OCI-LY7 (cell line): ENCODE measurements at regions not wholly inside any gene's neighbourhood (a gene's known extent, or its start where the extent isn't known, plus 50 kb on each side); places are given as distances from the start of the nearest gene placed in this dataset.

ENCODE experiments used
- BruUV-seq: library from RNA; stranded (reverse); fragments of 400-500 nt; replicated peaks from 2 replicates; lab custom pipeline; 2021; lab: Mats Ljungman, UMichigan
- CTCF ChIA-PET: fragments of 300-600 bp; sonication (Branson Sonifier 250); formaldehyde crosslinking; loops from one replicate; lab custom pipeline; 2022; ENCODE audit warnings: antibody characterized with exemption; ENCODE audit not compliant: unreplicated experiment; lab: Charles Lee
- POLR2A ChIA-PET: fragments of 300-600 bp; sonication (Branson Sonifier 250); formaldehyde crosslinking; loops from one replicate; lab custom pipeline; 2022; ENCODE audit warnings: antibody characterized with exemption; lab: Charles Lee
- DNase-seq: peaks from one replicate; pipeline ENCODE4 v3.0.0-alpha.2; 2015; ENCODE audit warnings: low spot score
- H2AFZ ChIP-seq: fragments of 200-600 bp; sonication (generic), shearing (Covaris generic); 2 replicates; pipeline ENCODE4 v1.6.1; 2014; ENCODE audit warnings: mild to moderate bottlenecking, antibody characterized with exemption, low read length, moderate library complexity
- H3K27ac ChIP-seq: fragments of 200-600 bp; sonication (generic); 2 replicates; pipeline ENCODE4 v1.5.1; 2014; ENCODE audit warnings: mixed run types, low read depth, mild to moderate bottlenecking, moderate library complexity, low read length, inconsistent platforms; ENCODE audit not compliant: poor library complexity, severe bottlenecking
- H3K36me3 ChIP-seq: fragments of 200-600 bp; sonication (generic); 2 replicates; pipeline ENCODE4 v1.6.1; 2014; ENCODE audit warnings: mild to moderate bottlenecking, antibody characterized with exemption, low read length, moderate library complexity, mixed read lengths; ENCODE audit not compliant: insufficient read depth
- H3K4me1 ChIP-seq: fragments of 200-600 bp; sonication (generic); 2 replicates; pipeline ENCODE4 v1.5.1; 2014; ENCODE audit warnings: mild to moderate bottlenecking, low read length; ENCODE audit not compliant: insufficient read depth, poor library complexity, severe bottlenecking
- H3K4me2 ChIP-seq: fragments of 200-600 bp; sonication (generic); 2 replicates; pipeline ENCODE4 v1.6.1; 2014; ENCODE audit warnings: mild to moderate bottlenecking, low read length
- H3K4me3 ChIP-seq: fragments of 200-600 bp; sonication (generic); 2 replicates; pipeline ENCODE4 v1.5.1; 2014; ENCODE audit warnings: mild to moderate bottlenecking, low read depth, low read length; ENCODE audit not compliant: poor library complexity, severe bottlenecking
- H3K79me2 ChIP-seq: fragments of 200-600 bp; sonication (generic); 2 replicates; pipeline ENCODE4 v1.6.1; 2016; ENCODE audit warnings: low read depth, mild to moderate bottlenecking, low read length, moderate library complexity, mixed read lengths; ENCODE audit not compliant: insufficient read depth
- H3K9me2 ChIP-seq: fragments of 200-600 bp; sonication (generic); 2 replicates; pipeline ENCODE4 v1.6.1; 2016; ENCODE audit warnings: mild to moderate bottlenecking, low read length, mixed read lengths; ENCODE audit not compliant: insufficient read depth
- H3K9me3 ChIP-seq: fragments of 200-600 bp; sonication (generic); 2 replicates; pipeline ENCODE4 v1.6.1; 2014; ENCODE audit warnings: mild to moderate bottlenecking, mixed run types, low read length, mixed read lengths
- H4K20me1 ChIP-seq: fragments of 200-600 bp; sonication (generic); 2 replicates; pipeline ENCODE4 v1.6.1; 2014; ENCODE audit warnings: mild to moderate bottlenecking, antibody characterized with exemption, low read length, moderate library complexity, mixed read lengths; ENCODE audit not compliant: insufficient read depth
- CTCF ChIP-seq: fragments of 200-600 bp; sonication (generic); conservative IDR thresholded peaks from 2 replicates; pipeline ENCODE4 v1.5.1; 2014; ENCODE audit warnings: mild to moderate bottlenecking, antibody characterized with exemption, low read length, moderate library complexity, mixed read lengths
- EZH2phosphoT487 ChIP-seq: fragments of 200-600 bp; sonication (generic); IDR thresholded peaks from 2 replicates; pipeline ENCODE4 v1.6.1; 2018; ENCODE audit warnings: low read depth, borderline replicate concordance, mild to moderate bottlenecking, mixed run types, antibody characterized with exemption, low read length, moderate library complexity, mixed read lengths
- intact Hi-C: fragments of 100-400 bp; cut with micrococcal nuclease; formaldehyde crosslinking; loops from one replicate; pipeline ENCODE4 v1.10.0; 2022; ENCODE audit not compliant: unreplicated experiment

- H3K4me1 ChIP-seq = no peaks in the 10 kb centered on the region
- H4K20me1 ChIP-seq = no peaks in the 10 kb centered on the region
- POLR2A ChIA-PET = no interaction called here
- CTCF ChIA-PET = no interaction called here
- H3K4me3 ChIP-seq = no peak overlapping the region
- H3K9me2 ChIP-seq = no peaks in the 10 kb centered on the region
- H3K4me2 ChIP-seq = no peak overlapping the region
- TF ChIP-seq EZH2phosphoT487 (no peak), CTCF (no peak)
- no peaks in the 10 kb centered on the region for H3K36me3 ChIP-seq
- no peaks in the 10 kb centered on the region for H3K9me3 ChIP-seq
- no peak overlapping the region for H2AFZ ChIP-seq
- no peak for DNase-seq
- intact Hi-C loops = no loop called here
- no peaks in the 10 kb centered on the region for H3K79me2 ChIP-seq
- no TSS peak for BruUV-seq
- no peak overlapping the region for H3K27ac ChIP-seq
Observed at GRCh38 chr3:184639351-184639750, 72.5 kb downstream of the MAGEF1 start.

GRCh38 chr3:184637705-184638104, 74.2 kb downstream of the MAGEF1 start:
- H3K79me2 ChIP-seq = no peaks in the 10 kb centered on the region
- no TSS peak for BruUV-seq
- DNase-seq = no peak
- H3K4me1 ChIP-seq = no peaks in the 10 kb centered on the region
- H3K9me2 ChIP-seq = no peaks in the 10 kb centered on the region
- ChIA-PET POLR2A (no interaction called here), CTCF (no interaction called here)
- no peak for TF ChIP-seq EZH2phosphoT487
- no peak for TF ChIP-seq CTCF
- H3K4me2 ChIP-seq = no peak overlapping the region
- H4K20me1 ChIP-seq = no peaks in the 10 kb centered on the region
- H3K9me3 ChIP-seq = no peaks in the 10 kb centered on the region
- H3K4me3 ChIP-seq = no peak overlapping the region
- no peak overlapping the region for H3K27ac ChIP-seq
- intact Hi-C loops = no loop called here
- no peak overlapping the region for H2AFZ ChIP-seq
- no peaks in the 10 kb centered on the region for H3K36me3 ChIP-seq

GRCh38 chr3:184636741-184637316, 75.0 kb downstream of the MAGEF1 start:
- no peaks in the 10 kb centered on the region for H3K9me3 ChIP-seq
- TF ChIP-seq EZH2phosphoT487 (no peak), CTCF (no peak)
- no peak overlapping the region for H2AFZ ChIP-seq
- POLR2A ChIA-PET = no interaction called here
- intact Hi-C loops = no loop called here
- H3K79me2 ChIP-seq = no peaks in the 10 kb centered on the region
- no peaks in the 10 kb centered on the region for H3K36me3 ChIP-seq
- no TSS peak for BruUV-seq
- H4K20me1 ChIP-seq = no peaks in the 10 kb centered on the region
- no peak overlapping the region for H3K4me2 ChIP-seq
- no peak overlapping the region for H3K27ac ChIP-seq
- CTCF ChIA-PET = no interaction called here
- no peak for DNase-seq
- no peak overlapping the region for H3K4me3 ChIP-seq
- H3K4me1 ChIP-seq = no peaks in the 10 kb centered on the region
- H3K9me2 ChIP-seq = no peaks in the 10 kb centered on the region
